ENCODE measurements at regions not wholly inside any gene's neighbourhood (a gene's known extent, or its start where the extent isn't known, plus 50 kb on each side); places are given as distances from the start of the nearest gene placed in this dataset.

- no peak for TF ChIP-seq CTCF (IDR thresholded peaks at IDR 0.05)
- H3K9me3 Mint-ChIP-seq = no peaks in the 10 kb centered on the region
- H3K27ac Mint-ChIP-seq = no peak overlapping the region
- no peaks in the 10 kb centered on the region; the same call in 1 of the 2 replicates for H3K4me1 Mint-ChIP-seq (ENCODE audit: low read depth)
- peaks cover 19% of the 10 kb centered on the region for H3K27me3 Mint-ChIP-seq (ENCODE audit: insufficient read depth)
- no peak for DNase-seq
- no peak overlapping the region for H3K4me3 Mint-ChIP-seq
- H3K36me3 Mint-ChIP-seq (ENCODE audit: low read depth) = no peaks in the 10 kb centered on the region
Measured at GRCh38 chr21:38039841-38040240, 123.6 kb upstream of the KCNJ6 start.

GRCh38 chr21:38041493-38041892 is 125.2 kb upstream of the KCNJ6 start:
- Mint-ChIP-seq H3K27me3 (ENCODE audit: insufficient read depth) (peaks cover 24% of the 10 kb centered on the region), H3K9me3 (no peaks in the 10 kb centered on the region), H3K4me3 (no peak overlapping the region), H3K4me1 (ENCODE audit: low read depth) (no peaks in the 10 kb centered on the region; the same call in 1 of the 2 replicates), H3K27ac (no peak overlapping the region), H3K36me3 (ENCODE audit: low read depth) (no peaks in the 10 kb centered on the region)
- no peak for DNase-seq
- TF ChIP-seq CTCF (IDR thresholded peaks at IDR 0.05) = no peak

GRCh38 chr21:38042246-38042645 is 126.0 kb upstream of the KCNJ6 start:
- DNase-seq = no peak
- no peaks in the 10 kb centered on the region for H3K9me3 Mint-ChIP-seq
- no peak overlapping the region for H3K27ac Mint-ChIP-seq
- H3K4me3 Mint-ChIP-seq = no peak overlapping the region
- TF ChIP-seq CTCF (IDR thresholded peaks at IDR 0.05) = no peak
- H3K4me1 Mint-ChIP-seq (ENCODE audit: low read depth) = no peaks in the 10 kb centered on the region; the same call in 1 of the 2 replicates
- peaks cover 21% of the 10 kb centered on the region for H3K27me3 Mint-ChIP-seq (ENCODE audit: insufficient read depth)
- H3K36me3 Mint-ChIP-seq (ENCODE audit: low read depth) = no peaks in the 10 kb centered on the region

GRCh38 chr21:38048167-38048566 is 131.9 kb upstream of the KCNJ6 start:
- no peaks in the 10 kb centered on the region for H3K36me3 Mint-ChIP-seq (ENCODE audit: low read depth)
- TF ChIP-seq CTCF (IDR thresholded peaks at IDR 0.05) = no peak
- peaks cover 15% of the 10 kb centered on the region for H3K27me3 Mint-ChIP-seq (ENCODE audit: insufficient read depth)
- H3K9me3 Mint-ChIP-seq = no peaks in the 10 kb centered on the region
- H3K4me3 Mint-ChIP-seq = no peak overlapping the region
- H3K27ac Mint-ChIP-seq = no peak overlapping the region
- H3K4me1 Mint-ChIP-seq (ENCODE audit: low read depth) = no peaks in the 10 kb centered on the region
- DNase-seq = no peak

GRCh38 chr21:38054334-38054733 is 138.1 kb upstream of the KCNJ6 start:
- Mint-ChIP-seq H3K9me3 (no peaks in the 10 kb centered on the region), H3K36me3 (ENCODE audit: low read depth) (no peaks in the 10 kb centered on the region), H3K27ac (no peak overlapping the region), H3K4me3 (no peak overlapping the region), H3K27me3 (ENCODE audit: insufficient read depth) (peaks cover 10% of the 10 kb centered on the region), H3K4me1 (ENCODE audit: low read depth) (no peaks in the 10 kb centered on the region)
- TF ChIP-seq CTCF (IDR thresholded peaks at IDR 0.05) = no peak
- no peak for DNase-seq

GRCh38 chr21:38056481-38056880 is 140.2 kb upstream of the KCNJ6 start:
- no peak for TF ChIP-seq CTCF (IDR thresholded peaks at IDR 0.05)
- H3K9me3 Mint-ChIP-seq = no peaks in the 10 kb centered on the region
- H3K4me3 Mint-ChIP-seq = no peak overlapping the region
- no peaks in the 10 kb centered on the region for H3K4me1 Mint-ChIP-seq (ENCODE audit: low read depth)
- H3K27me3 Mint-ChIP-seq (ENCODE audit: insufficient read depth) = peaks cover 13% of the 10 kb centered on the region
- H3K27ac Mint-ChIP-seq = no peak overlapping the region
- no peaks in the 10 kb centered on the region for H3K36me3 Mint-ChIP-seq (ENCODE audit: low read depth)
- no peak for DNase-seq
